ENCODE measurements at regions not wholly inside any gene's neighbourhood (a gene's known extent, or its start where the extent isn't known, plus 50 kb on each side); places are given as distances from the start of the nearest gene placed in this dataset.

GRCh38 chr11:134837166-134837886 is 425.3 kb upstream of the B3GAT1 start:
- TF ChIP-seq CTCF (IDR thresholded peaks at IDR 0.05), result no peak
- no peak for TF ChIP-seq POLR2A (IDR thresholded peaks at IDR 0.05)
- no peak for TF ChIP-seq POLR2AphosphoS5 (IDR thresholded peaks at IDR 0.05)
- TF ChIP-seq EP300 (IDR thresholded peaks at IDR 0.05), result no peak

Data from sigmoid colon (tissue), 4 donors.